Mesenchymal stem cell (in vitro differentiated cells and primary cell): ENCODE measurements at regions not wholly inside any gene's neighbourhood (a gene's known extent, or its start where the extent isn't known, plus 50 kb on each side); places are given as distances from the start of the nearest gene placed in this dataset.

Experiments used
- DNase-seq: peaks from one replicate; pipeline ENCODE4 v3.0.0-alpha.2; 2013
- H2AFZ ChIP-seq: one replicate; pipeline ENCODE4 v1.6.1; 2013; ENCODE audit warnings: low read depth, mild to moderate bottlenecking, control low read depth, inconsistent platforms, low read length, moderate library complexity
- H2AK5ac ChIP-seq: 2 replicates; pipeline ENCODE4 v1.6.1; 2013; ENCODE audit warnings: low read length, moderate library complexity, mild to moderate bottlenecking, inconsistent platforms; ENCODE audit not compliant: severe bottlenecking
- H2BK120ac ChIP-seq: one replicate; pipeline ENCODE4 v1.6.1; 2013; ENCODE audit warnings: low read depth, mild to moderate bottlenecking, inconsistent platforms, low read length, moderate library complexity
- H2BK12ac ChIP-seq, 2 experiments: one replicate each; pipeline ENCODE4 v1.6.1; 2013; ENCODE audit warnings: inconsistent platforms in 2 of 2, low read length in 2 of 2, mild to moderate bottlenecking in 2 of 2, moderate library complexity in 2 of 2, control low read depth in 1 of 2
- H2BK15ac ChIP-seq: one replicate; pipeline ENCODE4 v1.6.1; 2013; ENCODE audit warnings: mild to moderate bottlenecking, low read depth, inconsistent platforms; ENCODE audit not compliant: poor library complexity, severe bottlenecking
- H2BK5ac ChIP-seq: 2 replicates; pipeline ENCODE4 v1.6.1; 2013; ENCODE audit warnings: low read depth, mild to moderate bottlenecking, low read length, control low read depth, inconsistent platforms; ENCODE audit not compliant: poor library complexity, severe bottlenecking
- H3K14ac ChIP-seq, 2 experiments: one replicate each; pipeline ENCODE4 v1.6.1; 2013; ENCODE audit warnings: inconsistent platforms in 2 of 2, low read length in 2 of 2, control low read depth in 1 of 2, mild to moderate bottlenecking in 1 of 2, moderate library complexity in 1 of 2
- H3K18ac ChIP-seq, 2 experiments: one replicate each; pipeline ENCODE4 v1.6.1; 2013; ENCODE audit warnings: inconsistent platforms in 2 of 2, low read length in 2 of 2, control low read depth in 1 of 2, low read depth in 1 of 2, mild to moderate bottlenecking in 1 of 2
- H3K23ac ChIP-seq, 2 experiments: one replicate each; pipeline ENCODE4 v1.6.1; 2013; ENCODE audit warnings: inconsistent platforms in 2 of 2, low read length in 2 of 2, mild to moderate bottlenecking in 2 of 2, moderate library complexity in 2 of 2, control low read depth in 1 of 2
- H3K27ac ChIP-seq: 2 replicates; pipeline ENCODE4 v1.5.1; 2013; ENCODE audit warnings: mild to moderate bottlenecking, moderate library complexity, low read length, control low read depth, inconsistent platforms; ENCODE audit not compliant: poor library complexity, severe bottlenecking
- H3K27me3 ChIP-seq, 2 experiments: 2 replicates each; pipeline versions ENCODE4 v1.6.1 to v1.7.0; 2013; ENCODE audit warnings: low read length in 2 of 2, mild to moderate bottlenecking in 2 of 2, moderate library complexity in 2 of 2, control low read depth in 1 of 2, inconsistent platforms in 1 of 2; ENCODE audit not compliant: control insufficient read depth in 1 of 2, insufficient read depth in 1 of 2
- H3K36me3 ChIP-seq, 2 experiments: 2 replicates each; pipeline versions ENCODE4 v1.6.1 to v1.7.0; 2013; ENCODE audit warnings: low read length in 2 of 2, control low read depth in 1 of 2, inconsistent platforms in 1 of 2, low read depth in 1 of 2, mild to moderate bottlenecking in 1 of 2; ENCODE audit not compliant: insufficient read depth in 2 of 2, control insufficient read depth in 1 of 2
- H3K4ac ChIP-seq, 2 experiments: one replicate each; pipeline ENCODE4 v1.6.1; 2013; ENCODE audit warnings: inconsistent platforms in 2 of 2, low read length in 2 of 2, mild to moderate bottlenecking in 2 of 2, moderate library complexity in 2 of 2, control low read depth in 1 of 2, low read depth in 1 of 2
- H3K4me1 ChIP-seq: 2 replicates; pipeline ENCODE4 v1.6.1; 2013; ENCODE audit warnings: low read depth, low read length, control low read depth; ENCODE audit not compliant: control insufficient read depth, insufficient read depth
- H3K4me2 ChIP-seq: 2 replicates; pipeline ENCODE4 v1.6.1; 2013; ENCODE audit warnings: low read length, mild to moderate bottlenecking, inconsistent platforms; ENCODE audit not compliant: poor library complexity, severe bottlenecking
- H3K4me3 ChIP-seq, 2 experiments: 2 replicates each; pipeline versions ENCODE4 v1.5.1 to v1.7.0; 2013; ENCODE audit warnings: low read length in 2 of 2, mild to moderate bottlenecking in 2 of 2, control low read depth in 1 of 2, low read depth in 1 of 2; ENCODE audit not compliant: insufficient read depth in 1 of 2
- H3K79me1 ChIP-seq: replicated peaks from 2 replicates; pipeline ENCODE4 v1.6.1; 2013; ENCODE audit warnings: mild to moderate bottlenecking, control low read depth, low read length, inconsistent platforms; ENCODE audit not compliant: poor library complexity, severe bottlenecking
- H3K9ac ChIP-seq: 2 replicates; pipeline ENCODE4 v1.7.0; 2013; ENCODE audit warnings: mild to moderate bottlenecking, low read length, moderate library complexity
- H3K9me3 ChIP-seq: 2 replicates; pipeline ENCODE4 v1.7.0; 2013; ENCODE audit warnings: mild to moderate bottlenecking, low read length; ENCODE audit not compliant: control insufficient read depth
- H4K8ac ChIP-seq: one replicate; pipeline ENCODE4 v1.6.1; 2013; ENCODE audit warnings: inconsistent platforms, mild to moderate bottlenecking, low read length, moderate library complexity
- H4K91ac ChIP-seq: one replicate; pipeline ENCODE4 v1.6.1; 2013; ENCODE audit warnings: mild to moderate bottlenecking, low read length, inconsistent platforms
- WGBS: methylation state at CpG from one replicate; pipeline ENCODE4 v1.1.7; 2013; ENCODE audit warnings: mixed read lengths; 5-methylcytosine and 5-hydroxymethylcytosine counted together

GRCh38 chr2:122000556-122001340 is 245.3 kb downstream of the TSN start:
- Histone ChIP-seq H3K14ac (no peak overlapping the region), H3K4me1 (no peaks in the 10 kb centered on the region), H3K9me3 (no peaks in the 10 kb centered on the region), H3K36me3 (no peaks in the 10 kb centered on the region), H3K18ac (no peak overlapping the region), H3K27ac (no peak overlapping the region), H3K27me3 (peaks cover 0 to 3% of the 10 kb centered on the region in 2 experiments), H3K4me3 (no peak overlapping the region), H4K91ac (no peak overlapping the region), H3K23ac (no peak overlapping the region), H2AFZ (no peak overlapping the region), H3K4me2 (no peak overlapping the region), H2BK120ac (no peak overlapping the region), H3K9ac (no peak overlapping the region), H2AK5ac (no peak overlapping the region), H4K8ac (no peak overlapping the region), H3K4ac (no peak overlapping the region), H2BK15ac (no peak overlapping the region), H3K79me1 (no peaks in the 10 kb centered on the region), H2BK5ac (no peak overlapping the region), H2BK12ac (no peak overlapping the region)
- DNase-seq = no peak
- 91% methylated on average over 20 of the region's 21 CpGs for WGBS

GRCh38 chr2:122001441-122001874 is 246.0 kb downstream of the TSN start:
- Histone ChIP-seq H3K14ac (no peak overlapping the region), H2BK120ac (no peak overlapping the region), H2BK15ac (no peak overlapping the region), H3K4me2 (no peak overlapping the region), H4K8ac (no peak overlapping the region), H4K91ac (no peak overlapping the region), H3K36me3 (no peaks in the 10 kb centered on the region), H3K23ac (no peak overlapping the region), H3K27ac (no peak overlapping the region), H2AFZ (no peak overlapping the region), H2BK12ac (no peak overlapping the region), H3K27me3 (peaks cover 0 to 3% of the 10 kb centered on the region in 2 experiments), H2BK5ac (no peak overlapping the region), H3K4ac (no peak overlapping the region), H3K79me1 (no peaks in the 10 kb centered on the region), H3K9ac (no peak overlapping the region), H3K9me3 (no peaks in the 10 kb centered on the region), H3K4me1 (no peaks in the 10 kb centered on the region), H3K18ac (no peak overlapping the region), H3K4me3 (no peak overlapping the region), H2AK5ac (no peak overlapping the region)
- DNase-seq = no peak
- WGBS = 80% methylated on average over 7 of the region's 7 CpGs

- no peak overlapping the region for H3K23ac ChIP-seq
- H3K9me3 ChIP-seq = no peaks in the 10 kb centered on the region
- H3K4me2 ChIP-seq = no peak overlapping the region
- no peak overlapping the region for H3K18ac ChIP-seq
- H3K79me1 ChIP-seq = no peaks in the 10 kb centered on the region
- H4K8ac ChIP-seq = no peak overlapping the region
- no peaks in the 10 kb centered on the region for H3K36me3 ChIP-seq
- no peak overlapping the region for H3K4me3 ChIP-seq
- H3K27ac ChIP-seq = no peak overlapping the region
- no peak overlapping the region for H2AK5ac ChIP-seq
- H3K14ac ChIP-seq = no peak overlapping the region
- H2AFZ ChIP-seq = no peak overlapping the region
- WGBS = 85% methylated on average over 11 of the region's 11 CpGs
- H3K27me3 ChIP-seq = peaks cover 0 to 3% of the 10 kb centered on the region in 2 experiments
- no peaks in the 10 kb centered on the region for H3K4me1 ChIP-seq
- no peak overlapping the region for H3K4ac ChIP-seq
- DNase-seq = no peak
- no peak overlapping the region for H2BK12ac ChIP-seq
- H2BK5ac ChIP-seq = no peak overlapping the region
- no peak overlapping the region for H4K91ac ChIP-seq
- H3K9ac ChIP-seq = no peak overlapping the region
- no peak overlapping the region for H2BK15ac ChIP-seq
- no peak overlapping the region for H2BK120ac ChIP-seq
Observed at GRCh38 chr2:122003196-122003940, 247.9 kb downstream of the TSN start.

- Histone ChIP-seq H3K9me3 (no peaks in the 10 kb centered on the region), H2AFZ (no peak overlapping the region), H2BK5ac (no peak overlapping the region), H3K4me2 (no peak overlapping the region), H2AK5ac (no peak overlapping the region), H4K91ac (no peak overlapping the region), H3K14ac (no peak overlapping the region), H3K4me3 (no peak overlapping the region), H3K36me3 (no peaks in the 10 kb centered on the region), H3K27me3 (peaks cover 0 to 3% of the 10 kb centered on the region in 2 experiments), H3K4ac (no peak overlapping the region), H4K8ac (no peak overlapping the region), H3K27ac (no peak overlapping the region), H2BK12ac (no peak overlapping the region), H3K79me1 (no peaks in the 10 kb centered on the region), H2BK15ac (no peak overlapping the region), H3K23ac (no peak overlapping the region), H2BK120ac (no peak overlapping the region), H3K9ac (no peak overlapping the region), H3K18ac (no peak overlapping the region), H3K4me1 (no peaks in the 10 kb centered on the region)
- 73% methylated on average over 4 of the region's 5 CpGs for WGBS
- DNase-seq = no peak
Observed at GRCh38 chr2:122007126-122007525, 251.7 kb downstream of the TSN start.
